Calu3 (cell line): ENCODE measurements at regions not wholly inside any gene's neighbourhood (a gene's known extent, or its start where the extent isn't known, plus 50 kb on each side); places are given as distances from the start of the nearest gene placed in this dataset.
"Not testable (repeated sequence)": the region's sequence is repeated elsewhere in the genome, so short reads cannot be mapped to it uniquely, and the experiment has no call there.

ENCODE experiments used
- BruUV-seq: library from RNA; stranded (reverse); fragments of 400-500 nt; replicated peaks from 2 replicates; lab custom pipeline; 2021; lab: Mats Ljungman, UMichigan
- CTCF ChIA-PET: fragments of 300-600 bp; sonication (Branson Sonifier 250); formaldehyde crosslinking; loops from one replicate; lab custom pipeline; 2022; ENCODE audit warnings: antibody characterized with exemption; lab: Charles Lee
- DNase-seq: peaks from one replicate; pipeline ENCODE4 v3.0.0; 2022
- H3K27ac Mint-ChIP-seq: one replicate; pipeline ENCODE4 v1.8.0; 2022; ENCODE audit warnings: mixed read lengths; ENCODE audit not compliant: unreplicated experiment
- H3K27me3 Mint-ChIP-seq: one replicate; pipeline ENCODE4 v1.8.0; 2022; ENCODE audit warnings: mixed read lengths; ENCODE audit not compliant: unreplicated experiment
- H3K36me3 Mint-ChIP-seq: one replicate; pipeline ENCODE4 v1.8.0; 2022; ENCODE audit warnings: mild to moderate bottlenecking, moderate library complexity, mixed read lengths; ENCODE audit not compliant: insufficient read depth, unreplicated experiment
- H3K4me1 Mint-ChIP-seq: one replicate; pipeline ENCODE4 v1.8.0; 2022; ENCODE audit warnings: mild to moderate bottlenecking, low read depth, mixed read lengths; ENCODE audit not compliant: unreplicated experiment
- H3K4me3 Mint-ChIP-seq: one replicate; pipeline ENCODE4 v1.8.0; 2022; ENCODE audit warnings: mild to moderate bottlenecking, low read depth, moderate library complexity, mixed read lengths; ENCODE audit not compliant: unreplicated experiment
- H3K9me3 Mint-ChIP-seq: one replicate; pipeline ENCODE4 v1.8.0; 2022; ENCODE audit warnings: low read depth, mixed read lengths; ENCODE audit not compliant: unreplicated experiment
- CTCF ChIP-seq: fragments of 200-600 bp; IDR thresholded peaks from one replicate; pipeline ENCODE4 v1.8.0; 2022; ENCODE audit warnings: antibody characterized with exemption; ENCODE audit not compliant: unreplicated experiment
- intact Hi-C: fragments of 100-400 bp; cut with micrococcal nuclease; formaldehyde crosslinking; loops from one replicate; pipeline ENCODE4 v1.10.0; 2022; ENCODE audit not compliant: unreplicated experiment

DNA sequence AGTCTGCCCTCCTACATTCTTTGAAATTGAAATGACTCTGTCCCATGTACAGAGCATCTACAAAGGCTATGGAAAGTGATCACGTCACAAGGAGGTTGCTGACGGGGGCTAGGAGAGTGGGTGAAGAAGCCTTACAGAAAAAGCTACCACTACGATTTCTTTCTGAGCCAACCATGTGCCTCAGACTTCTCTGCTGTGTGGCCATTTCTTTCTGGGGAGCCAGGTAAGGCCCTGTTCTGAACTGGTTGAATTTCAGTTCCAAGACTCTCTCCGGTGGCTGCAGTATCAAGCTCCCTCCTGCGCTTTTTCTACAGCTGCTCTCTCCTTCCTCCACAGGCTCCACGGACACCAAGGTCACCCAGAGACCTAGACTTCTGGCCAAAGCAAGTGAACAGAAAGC, 112.5 kb upstream of the PRSS1 start:
- intact Hi-C loops, result no loop called here
- Mint-ChIP-seq H3K9me3 (no peaks in the 10 kb centered on the region), H3K27me3 (peaks cover 62% of the 10 kb centered on the region), H3K4me3 (no peak overlapping the region), H3K27ac (no peak overlapping the region), H3K4me1 (no peaks in the 10 kb centered on the region), H3K36me3 (no peaks in the 10 kb centered on the region)
- BruUV-seq, result no TSS peak
- no peak for TF ChIP-seq CTCF
- CTCF ChIA-PET, result interaction anchor here (0.7 to 1.0 kb wide), 2 partner anchors 77 to 102 kb away, joined by 3 read pairs; no protein-coding TSS in a partner anchor
- no peak for DNase-seq

GRCh38 chr7:142636107-142636506, 113.2 kb upstream of the PRSS1 start:
- H3K4me3 Mint-ChIP-seq, DNase-seq, intact Hi-C loops, H3K4me1 Mint-ChIP-seq, CTCF ChIA-PET, BruUV-seq, H3K36me3 Mint-ChIP-seq, H3K9me3 Mint-ChIP-seq, H3K27ac Mint-ChIP-seq: not testable (repeated sequence)
- H3K27me3 Mint-ChIP-seq, result peaks cover 62% of the 10 kb centered on the region

- H3K27ac Mint-ChIP-seq, result no peak overlapping the region
- no peaks in the 10 kb centered on the region for H3K9me3 Mint-ChIP-seq
- no peak overlapping the region for H3K4me3 Mint-ChIP-seq
- no peaks in the 10 kb centered on the region for H3K36me3 Mint-ChIP-seq
- CTCF ChIA-PET, result interaction anchor here (0.7 to 2.9 kb wide), 10 partner anchors 29 to 371 kb away, joined by 3 to 63 read pairs (median 8); no protein-coding TSS in a partner anchor
- peak; percentile 39 for TF ChIP-seq CTCF
- BruUV-seq, result no TSS peak
- intact Hi-C loops, result loop anchor here (1.0 to 5.0 kb wide), 4 partner anchors 80 to 370 kb away; no protein-coding TSS in a partner anchor
- H3K27me3 Mint-ChIP-seq, result peaks cover 56% of the 10 kb centered on the region
- peak; percentile 70 for DNase-seq
- no peaks in the 10 kb centered on the region for H3K4me1 Mint-ChIP-seq
These were observed 116.8 kb upstream of the PRSS1 start for GRCh38 chr7:142632271-142633134.

DNA sequence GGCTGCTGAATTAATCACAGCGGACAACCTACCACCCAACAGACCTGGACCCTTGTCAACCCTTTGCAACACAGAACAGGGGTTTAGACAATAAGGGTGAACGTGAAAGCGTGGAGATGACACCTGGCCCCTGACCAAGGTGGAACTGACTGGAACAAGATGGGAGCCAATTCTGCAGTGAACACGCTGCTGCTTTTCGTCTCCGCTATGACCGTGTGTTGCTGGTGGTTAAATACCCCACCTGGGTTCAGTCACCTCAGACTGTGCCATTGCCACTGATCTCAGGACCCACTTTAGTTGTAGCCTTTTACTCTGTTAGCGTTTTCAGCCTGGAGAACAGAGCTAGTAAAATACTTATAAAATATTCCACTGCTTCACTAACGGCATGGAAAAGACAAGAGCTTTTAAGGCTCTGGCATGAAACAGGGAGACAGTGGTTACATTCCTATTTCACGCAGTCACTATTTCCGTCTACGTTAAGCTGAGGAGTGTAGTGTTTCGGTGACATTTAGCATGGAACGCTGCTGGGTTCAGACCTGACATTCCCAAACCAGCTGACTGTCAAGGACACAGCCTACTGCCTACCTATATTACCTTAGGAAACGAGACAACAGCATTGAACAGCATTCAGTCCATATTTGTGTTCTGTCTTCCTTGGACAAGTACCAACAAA, 119.5 kb upstream of the PRSS1 start:
- intact Hi-C loops, result loop anchor here (5.0 kb wide), 2 partner anchors 83 to 373 kb away; no protein-coding TSS in a partner anchor

More for the DNA sequence above, 119.5 kb upstream of the PRSS1 start:
- Mint-ChIP-seq H3K4me1 (no peaks in the 10 kb centered on the region), H3K27me3 (peaks cover 67% of the 10 kb centered on the region), H3K36me3 (no peaks in the 10 kb centered on the region), H3K9me3 (no peaks in the 10 kb centered on the region), H3K4me3 (no peak overlapping the region), H3K27ac (no peak overlapping the region)
- BruUV-seq, result no TSS peak
- no peak for TF ChIP-seq CTCF
- DNase-seq, result no peak
- CTCF ChIA-PET, result interaction anchor here (0.6 to 1.3 kb wide), 3 partner anchors 31 to 95 kb away, joined by 3 read pairs; no protein-coding TSS in a partner anchor
